GM18519 (cell line): ENCODE measurements at regions not wholly inside any gene's neighbourhood (a gene's known extent, or its start where the extent isn't known, plus 50 kb on each side); places are given as distances from the start of the nearest gene placed in this dataset.

Experiments used
- ATAC-seq: cut with Tn5 transposase; IDR thresholded peaks from one replicate; pipeline ENCODE4 v1.9.1; 2021; ENCODE audit warnings: mild to moderate bottlenecking, moderate library complexity; ENCODE audit not compliant: unreplicated experiment, low FRiP score

- no peak for ATAC-seq
Observed at GRCh38 chr4:20062054-20062453, 189.7 kb upstream of the SLIT2 start.

DNA sequence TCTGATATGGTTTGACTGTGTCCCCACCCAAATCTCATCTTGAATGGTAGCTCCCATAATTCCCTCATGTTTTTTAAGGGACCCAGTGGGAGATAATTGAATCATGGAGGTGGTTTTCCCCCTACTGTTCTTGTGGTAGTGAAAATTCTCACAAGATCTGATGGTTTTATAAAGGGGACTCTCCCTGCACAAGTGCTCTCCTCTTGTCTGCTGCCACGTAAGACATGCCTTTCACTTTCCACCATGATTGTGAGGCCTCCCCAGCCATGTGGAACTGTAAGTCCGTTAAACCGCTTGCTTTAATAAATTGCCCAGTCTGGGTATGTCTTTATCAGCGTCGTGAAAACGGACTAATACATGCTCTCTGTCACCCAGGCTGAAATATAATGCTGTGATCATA, 200.9 kb upstream of the SLIT2 start:
- no peak for ATAC-seq

DNA sequence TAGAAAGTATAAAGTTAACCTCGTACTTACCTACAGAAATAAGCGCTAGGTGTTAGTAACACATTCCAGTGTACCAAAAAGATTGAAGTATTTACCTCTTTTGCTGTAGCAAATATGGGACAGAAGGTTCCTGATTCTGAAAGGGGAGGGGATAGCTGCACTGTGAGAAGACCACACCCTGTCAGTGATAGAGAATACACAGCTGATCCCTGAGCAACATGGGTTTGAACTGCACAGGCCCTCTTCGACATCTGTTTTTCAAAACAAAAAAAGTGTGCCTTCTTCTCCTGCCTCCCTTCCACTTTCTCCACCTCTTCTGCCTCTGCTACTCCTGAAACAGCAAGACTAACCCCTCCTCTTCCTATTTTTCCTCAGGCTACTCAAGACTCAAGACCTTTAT, 201.8 kb upstream of the SLIT2 start:
- no peak for ATAC-seq

DNA sequence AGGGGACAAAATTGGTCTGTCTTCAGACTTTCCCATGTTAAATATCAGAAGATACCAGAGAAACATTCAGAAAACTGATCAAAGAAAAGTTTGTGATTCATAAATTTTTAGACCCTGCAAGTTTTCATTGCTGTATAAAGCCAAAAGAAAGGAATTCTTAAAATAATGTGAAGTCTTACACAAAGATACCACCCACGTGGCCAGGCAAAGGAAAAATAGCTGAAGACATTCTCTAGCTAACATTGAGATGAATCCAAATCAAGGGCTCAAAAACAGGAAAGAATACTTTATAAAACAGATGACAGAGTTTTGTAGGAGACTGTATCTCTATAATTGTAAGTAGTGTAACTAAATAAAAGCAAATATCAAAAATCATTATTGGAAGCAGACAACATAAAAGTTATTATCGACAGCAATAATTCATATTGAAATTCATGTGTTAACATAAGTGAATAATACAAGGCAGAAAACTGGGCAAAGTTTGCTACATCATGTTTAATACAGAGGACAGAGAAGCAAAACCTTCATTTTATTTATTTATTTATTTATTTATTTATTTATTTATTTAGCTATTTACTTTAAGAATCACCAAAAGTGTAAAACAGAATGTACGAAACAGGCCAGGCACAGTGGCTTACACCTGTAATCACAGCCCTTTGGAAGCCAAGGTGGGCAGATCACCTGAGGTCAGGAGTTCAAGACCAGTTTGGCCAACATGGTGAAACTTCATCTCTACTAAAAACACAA, 204.6 kb upstream of the SLIT2 start:
- ATAC-seq: no peak

GRCh38 chr4:20046179-20046578, 205.5 kb upstream of the SLIT2 start:
- ATAC-seq: no peak

- no peak for ATAC-seq
Observed at GRCh38 chr4:20044966-20045365, 206.7 kb upstream of the SLIT2 start.

DNA sequence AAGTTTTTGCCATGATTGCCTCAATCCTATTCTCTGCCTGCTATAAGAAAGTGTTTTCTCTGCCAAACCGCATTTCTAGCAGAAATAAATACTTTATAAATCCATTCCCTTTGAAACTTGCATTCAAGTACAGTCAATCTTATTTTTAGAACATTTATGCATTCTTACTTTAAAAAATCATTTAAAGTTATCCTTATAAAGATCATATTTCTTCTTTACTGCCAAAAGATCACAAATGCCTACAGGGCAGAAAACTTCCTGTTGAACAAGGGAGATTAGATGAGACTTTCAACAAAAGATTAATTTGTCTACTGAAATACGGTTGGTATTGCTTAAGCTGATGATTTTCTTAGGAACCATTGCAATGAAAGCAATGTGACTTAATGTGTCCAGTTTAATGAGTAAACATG, 207.2 kb upstream of the SLIT2 start:
- no peak for ATAC-seq

- ATAC-seq: no peak
Observed at GRCh38 chr4:20043991-20044390, 207.7 kb upstream of the SLIT2 start.

DNA sequence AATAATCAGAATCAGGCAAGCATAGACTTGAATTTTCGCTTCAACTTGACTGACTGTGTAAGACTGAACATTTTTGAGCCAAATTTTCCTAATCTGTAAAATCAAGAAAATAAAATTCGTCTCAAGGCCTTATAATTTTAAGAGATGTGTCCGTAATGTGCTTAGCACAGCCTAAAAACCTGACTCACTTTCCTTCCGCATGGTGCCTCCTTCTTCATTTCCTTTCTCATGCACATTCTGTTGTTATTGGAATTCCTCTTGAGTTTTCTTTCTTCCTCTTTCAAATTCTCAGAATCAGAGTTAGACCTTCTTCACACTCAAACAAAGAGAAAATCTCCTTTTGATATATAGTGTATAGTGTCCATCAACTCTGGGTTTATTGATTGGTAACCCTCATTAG, 208.9 kb upstream of the SLIT2 start:
- no peak for ATAC-seq

DNA sequence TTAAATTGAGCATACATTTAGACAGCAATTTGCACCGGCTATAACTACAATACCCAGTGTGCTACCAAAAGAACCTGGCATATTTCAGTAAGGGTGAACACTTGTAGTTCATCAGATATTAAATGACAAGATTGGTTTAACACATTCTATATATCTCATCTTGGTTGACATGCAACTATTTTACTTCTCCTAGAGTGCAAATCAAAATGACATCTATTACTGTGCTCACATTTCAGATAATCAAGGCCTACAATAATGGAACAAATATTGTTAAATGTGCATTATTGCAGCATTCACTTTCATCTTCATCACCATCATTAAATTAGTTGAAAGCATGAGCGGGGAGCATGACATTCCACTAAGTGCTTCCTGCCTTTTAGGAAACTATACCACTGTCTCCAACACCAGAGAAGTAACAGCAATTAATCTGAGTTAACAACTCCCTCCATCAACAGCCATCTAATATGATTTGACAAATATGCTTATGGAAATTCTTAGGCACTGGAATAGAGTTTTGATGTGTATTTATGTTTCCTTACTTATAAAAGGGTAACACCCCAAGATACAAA, 209.8 kb upstream of the SLIT2 start:
- ATAC-seq: no peak

DNA sequence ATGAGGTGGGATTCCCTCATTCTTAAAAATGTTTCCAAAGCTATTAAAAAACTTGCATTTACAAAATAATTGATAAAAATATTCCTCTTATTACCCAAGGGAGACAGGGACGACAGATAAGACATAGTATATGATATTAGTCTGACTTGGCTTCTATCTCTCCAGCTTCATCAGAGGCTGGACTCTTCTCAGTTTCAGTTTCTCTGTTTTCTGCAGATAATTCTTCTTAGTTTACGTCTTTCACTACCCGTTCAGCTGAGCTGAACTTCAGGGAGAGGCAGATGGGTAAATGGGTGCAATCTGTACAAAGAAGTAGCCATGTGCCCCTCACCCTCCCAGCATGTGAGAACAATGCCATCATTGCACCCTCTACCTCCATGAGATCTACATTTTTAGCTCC, 214.0 kb upstream of the SLIT2 start:
- no peak for ATAC-seq

DNA sequence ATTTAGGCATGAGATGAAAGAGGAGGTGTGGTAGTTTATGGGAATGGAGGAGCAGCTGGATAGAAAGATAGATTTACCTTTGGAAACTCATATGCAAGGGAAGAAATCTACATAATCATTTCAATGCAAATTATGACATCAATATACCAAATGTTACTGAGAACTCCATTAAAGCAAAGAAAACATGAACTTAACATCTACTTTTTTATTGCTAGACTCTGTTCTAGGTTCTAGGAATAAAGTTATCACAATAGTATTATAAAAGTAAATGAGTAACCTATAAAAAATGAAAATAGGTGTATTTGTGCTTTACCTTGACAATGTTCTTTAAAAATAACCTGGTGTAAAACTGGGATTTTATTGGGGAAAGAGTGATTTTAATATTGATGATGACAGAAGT, 221.6 kb upstream of the SLIT2 start:
- no peak for ATAC-seq

GRCh38 chr4:20028645-20029044, 223.1 kb upstream of the SLIT2 start:
- ATAC-seq: no peak

GRCh38 chr4:20026456-20026855, 225.2 kb upstream of the SLIT2 start:
- ATAC-seq: no peak

DNA sequence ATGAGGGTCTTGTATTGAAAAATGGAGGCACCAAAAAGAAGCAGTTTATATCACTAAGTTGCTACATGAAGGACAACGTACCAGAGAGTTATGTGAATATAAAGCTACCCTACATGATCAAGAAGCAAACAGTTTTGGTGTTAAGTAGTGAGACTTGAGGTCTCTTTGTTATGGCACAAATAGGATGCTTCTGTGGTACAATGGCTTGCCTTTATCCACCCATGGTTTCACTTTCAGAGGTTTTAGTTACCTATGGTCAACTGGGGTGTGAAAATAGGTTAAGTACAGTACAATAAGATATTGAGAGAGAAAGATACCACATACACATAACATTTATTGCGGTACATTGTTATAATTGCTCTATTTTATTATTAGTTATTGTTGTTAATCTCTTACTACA, 229.2 kb upstream of the SLIT2 start:
- no peak for ATAC-seq

- ATAC-seq: no peak
Observed at GRCh38 chr4:20020056-20020455, 231.6 kb upstream of the SLIT2 start.

- no peak for ATAC-seq
Observed at GRCh38 chr4:20019310-20020015, 232.2 kb upstream of the SLIT2 start.

GRCh38 chr4:20017777-20018115, 234.0 kb upstream of the SLIT2 start:
- ATAC-seq: no peak

- no peak for ATAC-seq
Observed at GRCh38 chr4:20017070-20017776, 234.5 kb upstream of the SLIT2 start.

- ATAC-seq: no peak
Observed at GRCh38 chr4:20015636-20016224, 236.0 kb upstream of the SLIT2 start.
